H1 (cell line): ENCODE measurements at regions not wholly inside any gene's neighbourhood (a gene's known extent, or its start where the extent isn't known, plus 50 kb on each side); places are given as distances from the start of the nearest gene placed in this dataset.

Source experiments
- CTCF ChIA-PET: fragments of 300-600 bp; sonication (Branson Sonifier 250); formaldehyde crosslinking; loops from one replicate; lab custom pipeline; 2021; ENCODE audit not compliant: partially characterized antibody; lab: Charles Lee
- POLR2A ChIA-PET: fragments of 300-600 bp; sonication (Branson Sonifier 250); formaldehyde crosslinking; loops from one replicate; lab custom pipeline; 2021; ENCODE audit warnings: inconsistent platforms; ENCODE audit not compliant: partially characterized antibody; lab: Charles Lee
- DNase-seq, 2 experiments: peaks; one replicate each; pipeline versions ENCODE4 v3.0.0 to v3.0.0-alpha.2; 2010 to 2022; ENCODE audit warnings: low spot score in 2 of 2, low read depth in 1 of 2, mixed read lengths in 1 of 2
- FAIRE-seq: peaks from 2 replicates; lab custom pipeline; 2011; peaks lifted over from hg19 to GRCh38; lab: Jason Lieb, UNC
- H2AFZ ChIP-seq: 2 replicates; pipeline ENCODE4 v1.8.1; 2012; ENCODE audit warnings: low read length, inconsistent platforms
- H2AK5ac ChIP-seq: 2 replicates; pipeline ENCODE4 v1.6.1; 2013; ENCODE audit warnings: low read depth, low read length
- H2BK120ac ChIP-seq: replicated peaks from 2 replicates; pipeline ENCODE3; 2013; ENCODE audit warnings: low read depth, low read length, inconsistent platforms
- H2BK12ac ChIP-seq: 2 replicates; pipeline ENCODE4 v1.6.1; 2013; ENCODE audit warnings: low read depth, low read length
- H2BK15ac ChIP-seq: 2 replicates; pipeline ENCODE4 v1.6.1; 2013; ENCODE audit warnings: low read length
- H2BK20ac ChIP-seq: 2 replicates; pipeline ENCODE4 v1.6.1; 2013; ENCODE audit warnings: low read length
- H2BK5ac ChIP-seq: 2 replicates; pipeline ENCODE4 v1.6.1; 2013; ENCODE audit warnings: low read depth, low read length
- H3K14ac ChIP-seq: 2 replicates; pipeline ENCODE4 v1.6.1; 2013; ENCODE audit warnings: inconsistent platforms; ENCODE audit not compliant: insufficient read length
- H3K18ac ChIP-seq: 2 replicates; pipeline ENCODE4 v1.6.1; 2013; ENCODE audit warnings: low read length; ENCODE audit errors: extremely low read depth
- H3K23ac ChIP-seq: 2 replicates; pipeline ENCODE4 v1.6.1; 2013; ENCODE audit warnings: inconsistent platforms; ENCODE audit not compliant: insufficient read length
- H3K23me2 ChIP-seq: 2 replicates; pipeline ENCODE4 v1.6.1; 2013; ENCODE audit warnings: low read depth, low read length
- H3K27ac ChIP-seq: 2 replicates; pipeline ENCODE4 v1.6.1; 2011; ENCODE audit warnings: low read depth, low read length, inconsistent platforms
- H3K27me3 ChIP-seq, 4 experiments: replicated peaks in 1 of 4; 1 replicate in 1 of 4; 2 replicates in 3 of 4; pipeline versions ENCODE4 v1.6.1 to v1.8.1; 2011 to 2013; ENCODE audit warnings: low read length in 3 of 4, mild to moderate bottlenecking in 3 of 4, inconsistent platforms in 2 of 4, mixed read lengths in 2 of 4, moderate library complexity in 1 of 4; ENCODE audit not compliant: control insufficient read depth in 3 of 4, insufficient read depth in 3 of 4; ENCODE audit errors: extremely low read depth in 1 of 4
- H3K36me3 ChIP-seq, 4 experiments: 2 replicates each; pipeline versions ENCODE4 v1.6.1 to v1.8.1; 2011 to 2013; ENCODE audit warnings: mild to moderate bottlenecking in 4 of 4, low read length in 3 of 4, moderate library complexity in 2 of 4, control low read depth in 1 of 4, inconsistent platforms in 1 of 4; ENCODE audit not compliant: insufficient read depth in 4 of 4, control insufficient read depth in 2 of 4
- H3K4ac ChIP-seq: replicated peaks from 2 replicates; pipeline ENCODE3; 2013; ENCODE audit warnings: low read length, low read depth, mixed read lengths, inconsistent platforms; ENCODE audit not compliant: insufficient read length
- H3K4me1 ChIP-seq, 4 experiments: replicated peaks in 1 of 4; 1 replicate in 1 of 4; 2 replicates in 3 of 4; pipeline versions ENCODE4 v1.6.1 to v1.8.1; 2011 to 2013; ENCODE audit warnings: low read length in 3 of 4, inconsistent platforms in 2 of 4, mixed read lengths in 1 of 4; ENCODE audit not compliant: insufficient read depth in 4 of 4, control insufficient read depth in 3 of 4
- H3K4me2 ChIP-seq, 2 experiments: 2 replicates each; pipeline versions ENCODE4 v1.6.1 to v1.8.1; 2011 to 2013; ENCODE audit warnings: low read depth in 2 of 2, low read length in 2 of 2, control low read depth in 1 of 2, inconsistent platforms in 1 of 2, mild to moderate bottlenecking in 1 of 2; ENCODE audit not compliant: insufficient read depth in 1 of 2
- H3K4me3 ChIP-seq, 4 experiments: fragments of 200-600, 300-600 bp in 1 of 4; sonication (generic), shearing (Covaris generic), sonication (Bioruptor Twin) in 1 of 4; 2 replicates each; pipeline versions ENCODE4 v1.5.1 to v1.8.1; 2011 to 2016; ENCODE audit warnings: low read length in 4 of 4, low read depth in 3 of 4, control low read depth in 2 of 4, inconsistent platforms in 2 of 4, mild to moderate bottlenecking in 2 of 4, mixed read lengths in 1 of 4, moderate library complexity in 1 of 4; ENCODE audit not compliant: insufficient read depth in 2 of 4; ENCODE audit errors: extremely low read depth in 1 of 4
- H3K56ac ChIP-seq: replicated peaks from 2 replicates; pipeline ENCODE3; 2013; ENCODE audit warnings: low read depth, mild to moderate bottlenecking, mixed read lengths, low read length, inconsistent platforms; ENCODE audit not compliant: insufficient read length
- H3K79me1 ChIP-seq: 2 replicates; pipeline ENCODE4 v1.6.1; 2013; ENCODE audit warnings: low read depth, low read length, control low read depth
- H3K79me2 ChIP-seq, 2 experiments: 2 replicates each; pipeline versions ENCODE4 v1.6.1 to v1.8.1; 2012 to 2013; ENCODE audit warnings: low read length in 2 of 2, mild to moderate bottlenecking in 2 of 2, inconsistent platforms in 1 of 2; ENCODE audit not compliant: insufficient read depth in 2 of 2, control insufficient read depth in 1 of 2
- H3K9ac ChIP-seq, 4 experiments: replicated peaks in 1 of 4; 1 replicate in 1 of 4; 2 replicates in 3 of 4; pipeline versions ENCODE4 v1.6.1 to v1.8.1; 2011 to 2013; ENCODE audit warnings: low read depth in 3 of 4, low read length in 3 of 4, control low read depth in 2 of 4, mild to moderate bottlenecking in 2 of 4, moderate library complexity in 2 of 4, inconsistent platforms in 1 of 4; ENCODE audit errors: extremely low read depth in 1 of 4
- H3K9me3 ChIP-seq, 2 experiments: 2 replicates each; pipeline versions ENCODE4 v1.6.1 to v1.8.1; 2012 to 2013; ENCODE audit warnings: mild to moderate bottlenecking in 2 of 2, moderate library complexity in 2 of 2, control low read depth in 1 of 2, inconsistent platforms in 1 of 2, low read depth in 1 of 2, low read length in 1 of 2, mixed read lengths in 1 of 2; ENCODE audit not compliant: insufficient read depth in 2 of 2
- H4K20me1 ChIP-seq, 2 experiments: replicated peaks in 1 of 2; 2 replicates each; pipeline versions ENCODE3 to v1.8.1; 2011 to 2013; ENCODE audit warnings: inconsistent platforms in 2 of 2, low read length in 2 of 2, mild to moderate bottlenecking in 1 of 2; ENCODE audit not compliant: insufficient read depth in 2 of 2, control insufficient read depth in 1 of 2
- H4K5ac ChIP-seq: 2 replicates; pipeline ENCODE4 v1.6.1; 2013; ENCODE audit warnings: low read length, low read depth, mixed read lengths, inconsistent platforms; ENCODE audit not compliant: insufficient read length
- H4K8ac ChIP-seq: 2 replicates; pipeline ENCODE4 v1.8.0; 2013; ENCODE audit warnings: mild to moderate bottlenecking, moderate library complexity, low read length, inconsistent platforms; ENCODE audit not compliant: insufficient read depth; ENCODE audit errors: extremely low read depth
- H4K91ac ChIP-seq: replicated peaks from 2 replicates; pipeline ENCODE3; 2013; ENCODE audit warnings: low read length, mixed read lengths, inconsistent platforms; ENCODE audit not compliant: insufficient read length
- ASH2L ChIP-seq: fragments of 200-600, 300-600 bp; sonication (generic); IDR thresholded peaks from one replicate; pipeline ENCODE4 v1.7.1; 2017; ENCODE audit warnings: low read length
- BCL11A ChIP-seq, 2 experiments: IDR thresholded peaks; one replicate each; pipeline ENCODE4 v1.6.1; 2011; ENCODE audit warnings: low read depth in 2 of 2, low read length in 2 of 2, mild to moderate bottlenecking in 2 of 2
- KDM4A ChIP-seq: IDR thresholded peaks from one replicate; pipeline ENCODE4 v1.7.1; 2012; ENCODE audit warnings: low read depth, mild to moderate bottlenecking, moderate library complexity, low read length, inconsistent platforms; ENCODE audit not compliant: severe bottlenecking
- POLR2AphosphoS5 ChIP-seq: IDR thresholded peaks from 2 replicates; pipeline ENCODE4 v1.6.1; 2011; ENCODE audit warnings: low read depth, low read length
- RAD21 ChIP-seq, 2 experiments: IDR thresholded peaks in 1 of 2; conservative IDR thresholded peaks in 1 of 2; 2 replicates each; pipeline ENCODE4 v1.6.1; 2011; ENCODE audit warnings: low read depth in 2 of 2, low read length in 2 of 2, improper control_type of control experiment in 1 of 2, inconsistent platforms in 1 of 2, mild to moderate bottlenecking in 1 of 2, moderate library complexity in 1 of 2
- RFX5 ChIP-seq: IDR thresholded peaks from 2 replicates; pipeline ENCODE4 v1.6.1; 2011; ENCODE audit warnings: low read depth, low read length, improper control_type of control experiment, borderline replicate concordance
- SP1 ChIP-seq: IDR thresholded peaks from 2 replicates; pipeline ENCODE4 v1.6.1; 2011; ENCODE audit warnings: low read depth, low read length
- SP4 ChIP-seq: IDR thresholded peaks from 2 replicates; pipeline ENCODE4 v1.6.1; 2012; ENCODE audit warnings: low read length, inconsistent platforms
- TAF7 ChIP-seq: optimal IDR thresholded peaks from 2 replicates; pipeline ENCODE3; 2011; ENCODE audit warnings: low read depth, mild to moderate bottlenecking, inconsistent platforms, low read length, moderate library complexity, borderline replicate concordance
- YY1 ChIP-seq: IDR thresholded peaks from 2 replicates; pipeline ENCODE4 v1.6.1; 2011; ENCODE audit warnings: low read depth, mild to moderate bottlenecking, low read length
- WGBS, 2 experiments: shearing (Covaris generic) in 1 of 2; methylation state at CpG; one replicate each; pipeline versions ENCODE4 v1.1.6 to v1.1.7; 2013 to 2015; ENCODE audit warnings: low lambda C conversion rate in 2 of 2, mixed read lengths in 2 of 2, inconsistent platforms in 1 of 2, low coverage in 1 of 2, missing lambda C conversion rate in 1 of 2; ENCODE audit not compliant: insufficient replicate concordance in 2 of 2, insufficient coverage in 1 of 2, insufficient read length in 1 of 2; ENCODE audit errors: extremely low coverage in 1 of 2, missing lambda C conversion rate in 1 of 2; 5-methylcytosine and 5-hydroxymethylcytosine counted together
- TF ChIP-seq, protein P1 (sequence below), 3 experiments: IDR thresholded peaks; 1 replicate in 2 of 3; 2 replicates in 1 of 3; pipeline versions ENCODE4 v1.5.1 to v1.6.1; 2011; ENCODE audit warnings: low read length in 3 of 3, mild to moderate bottlenecking in 3 of 3, inconsistent platforms in 2 of 3, low read depth in 1 of 3, moderate library complexity in 1 of 3; ENCODE audit not compliant: insufficient read depth in 1 of 3; ENCODE audit errors: control extremely low read depth in 1 of 3
- TF ChIP-seq, protein P2 (sequence below): IDR thresholded peaks from 2 replicates; pipeline ENCODE4 v1.6.1; 2012; ENCODE audit warnings: inconsistent platforms

DNA sequence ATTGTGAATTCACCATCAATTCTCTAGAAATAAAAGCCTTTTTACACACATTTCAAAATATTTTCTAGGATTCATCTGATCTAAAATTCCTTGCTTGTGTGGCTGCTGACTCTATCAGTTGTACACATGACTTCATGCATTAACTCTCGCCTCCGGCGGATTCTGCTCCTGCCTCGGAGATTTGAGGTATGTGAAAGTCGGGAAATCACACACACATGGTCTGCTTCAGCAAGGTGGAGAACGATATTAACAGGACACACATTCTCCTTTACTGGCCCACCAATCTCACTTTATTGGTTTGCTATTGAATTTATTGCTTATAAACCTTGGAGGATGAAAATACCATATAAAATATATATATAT is 855.7 kb downstream of the SLITRK5 start:
- no peak overlapping the region for H3K27ac ChIP-seq
- CTCF ChIA-PET = no interaction called here
- FAIRE-seq = no peak
- TF ChIP-seq, protein P1, sequence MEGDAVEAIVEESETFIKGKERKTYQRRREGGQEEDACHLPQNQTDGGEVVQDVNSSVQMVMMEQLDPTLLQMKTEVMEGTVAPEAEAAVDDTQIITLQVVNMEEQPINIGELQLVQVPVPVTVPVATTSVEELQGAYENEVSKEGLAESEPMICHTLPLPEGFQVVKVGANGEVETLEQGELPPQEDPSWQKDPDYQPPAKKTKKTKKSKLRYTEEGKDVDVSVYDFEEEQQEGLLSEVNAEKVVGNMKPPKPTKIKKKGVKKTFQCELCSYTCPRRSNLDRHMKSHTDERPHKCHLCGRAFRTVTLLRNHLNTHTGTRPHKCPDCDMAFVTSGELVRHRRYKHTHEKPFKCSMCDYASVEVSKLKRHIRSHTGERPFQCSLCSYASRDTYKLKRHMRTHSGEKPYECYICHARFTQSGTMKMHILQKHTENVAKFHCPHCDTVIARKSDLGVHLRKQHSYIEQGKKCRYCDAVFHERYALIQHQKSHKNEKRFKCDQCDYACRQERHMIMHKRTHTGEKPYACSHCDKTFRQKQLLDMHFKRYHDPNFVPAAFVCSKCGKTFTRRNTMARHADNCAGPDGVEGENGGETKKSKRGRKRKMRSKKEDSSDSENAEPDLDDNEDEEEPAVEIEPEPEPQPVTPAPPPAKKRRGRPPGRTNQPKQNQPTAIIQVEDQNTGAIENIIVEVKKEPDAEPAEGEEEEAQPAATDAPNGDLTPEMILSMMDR (IDR thresholded peaks at IDR 0.05; ENCODE audit: control extremely low read depth in 1 of 3, insufficient read depth in 1 of 3, low read depth in 1 of 3, low read length in 3 of 3) = no peak
- TF ChIP-seq ASH2L (no peak), KDM4A (no peak), POLR2AphosphoS5 (no peak), TAF7 (no peak), SP4 (no peak), BCL11A (IDR thresholded peaks at IDR 0.05; ENCODE audit: low read depth in 2 of 2, low read length in 2 of 2) (no peak), RAD21 (IDR thresholded peaks at IDR 0.05 in 1 of 2, conservative IDR thresholded peaks at IDR 0.05 in 1 of 2; ENCODE audit: low read depth in 2 of 2, low read length in 2 of 2) (no peak), RFX5 (no peak), SP1 (no peak), YY1 (no peak)
- TF ChIP-seq, protein P2, sequence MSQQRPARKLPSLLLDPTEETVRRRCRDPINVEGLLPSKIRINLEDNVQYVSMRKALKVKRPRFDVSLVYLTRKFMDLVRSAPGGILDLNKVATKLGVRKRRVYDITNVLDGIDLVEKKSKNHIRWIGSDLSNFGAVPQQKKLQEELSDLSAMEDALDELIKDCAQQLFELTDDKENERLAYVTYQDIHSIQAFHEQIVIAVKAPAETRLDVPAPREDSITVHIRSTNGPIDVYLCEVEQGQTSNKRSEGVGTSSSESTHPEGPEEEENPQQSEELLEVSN = no peak

More for the DNA sequence above, 855.7 kb downstream of the SLITRK5 start:
- no peaks in the 10 kb centered on the region for H3K23me2 ChIP-seq
- no peaks in the 10 kb centered on the region for H3K79me2 ChIP-seq
- no peak overlapping the region for H3K18ac ChIP-seq
- no peaks in the 10 kb centered on the region for H3K27me3 ChIP-seq
- H3K23ac ChIP-seq = no peak overlapping the region
- H3K4ac ChIP-seq = no peak overlapping the region
- H3K4me1 ChIP-seq = peaks cover 0 to 8% (median 0%) of the 10 kb centered on the region in 4 experiments; a peak in 1 of 7 replicates
- peak overlapping the region in 1 of 4 experiments; percentile 34; a peak in 1 of 7 replicates for H3K9ac ChIP-seq
- H4K20me1 ChIP-seq = no peaks in the 10 kb centered on the region
- H2AFZ ChIP-seq = no peak overlapping the region
- H3K79me1 ChIP-seq = no peaks in the 10 kb centered on the region
- H2AK5ac ChIP-seq = no peak overlapping the region
- H2BK12ac ChIP-seq = peak overlapping the region; percentile 12; the same call in 1 of the 2 replicates
- 94% methylated on average over 6 of the region's 6 CpGs; no CpG with 5 or more reads in 1 of the 2 experiments for WGBS, 2 experiments
- no peak overlapping the region for H2BK20ac ChIP-seq
- peaks cover 0 to 2% (median 0%) of the 10 kb centered on the region in 4 experiments; a peak in 1 of 8 replicates for H3K36me3 ChIP-seq
- no peak overlapping the region for H2BK15ac ChIP-seq
- H4K5ac ChIP-seq = no peak overlapping the region
- H2BK5ac ChIP-seq = no peak overlapping the region
- no peak overlapping the region for H3K14ac ChIP-seq
- no peak overlapping the region for H2BK120ac ChIP-seq
- no peak overlapping the region for H4K91ac ChIP-seq
- H3K56ac ChIP-seq = no peak overlapping the region
- no peak overlapping the region for H4K8ac ChIP-seq
- POLR2A ChIA-PET = no interaction called here
- peaks cover 7 to 8% of the 10 kb centered on the region in 2 experiments; a peak in 3 of 4 replicates for H3K9me3 ChIP-seq
- DNase-seq = no peak
- H3K4me3 ChIP-seq = no peak overlapping the region
- no peak overlapping the region for H3K4me2 ChIP-seq
